ENCODE measurements at regions not wholly inside any gene's neighbourhood (a gene's known extent, or its start where the extent isn't known, plus 50 kb on each side); places are given as distances from the start of the nearest gene placed in this dataset.
"Not testable (repeated sequence)": the region's sequence is repeated elsewhere in the genome, so short reads cannot be mapped to it uniquely, and the experiment has no call there.

GRCh38 chr17:70699408-70699807, 530.1 kb downstream of the KCNJ2 start:
- Histone ChIP-seq H3K4me3 (ENCODE audit: low read length) (no peak overlapping the region), H3K36me3 (ENCODE audit: control insufficient read depth, low read depth, low read length) (no peaks in the 10 kb centered on the region), H3K4me1 (ENCODE audit: control insufficient read depth, low read depth, low read length) (no peaks in the 10 kb centered on the region), H3K27me3 (ENCODE audit: control insufficient read depth, insufficient read depth, low read length) (no peaks in the 10 kb centered on the region), H3K9me3 (ENCODE audit: control insufficient read depth, low read depth, low read length) (no peaks in the 10 kb centered on the region), H3K9ac (ENCODE audit: low read length) (no peak overlapping the region), H3K27ac (ENCODE audit: low read length) (no peak overlapping the region)

GRCh38 chr17:70702683-70703255, 533.4 kb downstream of the KCNJ2 start:
- Histone ChIP-seq H3K4me3 (ENCODE audit: low read length) (no peak overlapping the region), H3K36me3 (ENCODE audit: control insufficient read depth, low read depth, low read length) (no peaks in the 10 kb centered on the region), H3K27ac (ENCODE audit: low read length) (no peak overlapping the region), H3K4me1 (ENCODE audit: control insufficient read depth, low read depth, low read length) (no peaks in the 10 kb centered on the region), H3K27me3 (ENCODE audit: control insufficient read depth, insufficient read depth, low read length) (no peaks in the 10 kb centered on the region), H3K9me3 (ENCODE audit: control insufficient read depth, low read depth, low read length) (no peaks in the 10 kb centered on the region), H3K9ac (ENCODE audit: low read length) (no peak overlapping the region)

DNA sequence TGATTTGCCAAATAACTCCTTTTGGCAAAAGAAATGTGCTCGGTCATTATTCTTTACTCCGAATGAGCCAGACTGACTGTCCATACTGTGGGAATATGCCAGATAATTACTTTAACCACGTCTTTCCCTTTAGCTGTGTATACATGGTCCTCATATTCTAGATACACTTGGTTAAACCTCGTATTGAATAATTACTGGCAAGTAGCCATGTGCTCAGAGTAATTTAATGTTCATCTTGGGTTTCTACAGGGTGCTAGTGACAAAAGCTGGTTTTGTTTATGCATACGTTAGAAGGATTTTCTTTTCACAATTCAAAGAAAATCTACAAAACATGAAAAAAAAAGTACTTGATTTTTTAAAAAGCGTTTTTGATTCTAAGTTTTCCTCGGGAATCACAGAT, 540.3 kb downstream of the KCNJ2 start:
- H3K4me1 ChIP-seq (ENCODE audit: control insufficient read depth, low read depth, low read length), result no peaks in the 10 kb centered on the region
- no peaks in the 10 kb centered on the region for H3K36me3 ChIP-seq (ENCODE audit: control insufficient read depth, low read depth, low read length)
- H3K4me3 ChIP-seq (ENCODE audit: low read length), result no peak overlapping the region
- no peak overlapping the region for H3K9ac ChIP-seq (ENCODE audit: low read length)
- no peaks in the 10 kb centered on the region for H3K27me3 ChIP-seq (ENCODE audit: control insufficient read depth, insufficient read depth, low read length)
- H3K27ac ChIP-seq (ENCODE audit: low read length), result no peak overlapping the region
- no peaks in the 10 kb centered on the region for H3K9me3 ChIP-seq (ENCODE audit: control insufficient read depth, low read depth, low read length)

DNA sequence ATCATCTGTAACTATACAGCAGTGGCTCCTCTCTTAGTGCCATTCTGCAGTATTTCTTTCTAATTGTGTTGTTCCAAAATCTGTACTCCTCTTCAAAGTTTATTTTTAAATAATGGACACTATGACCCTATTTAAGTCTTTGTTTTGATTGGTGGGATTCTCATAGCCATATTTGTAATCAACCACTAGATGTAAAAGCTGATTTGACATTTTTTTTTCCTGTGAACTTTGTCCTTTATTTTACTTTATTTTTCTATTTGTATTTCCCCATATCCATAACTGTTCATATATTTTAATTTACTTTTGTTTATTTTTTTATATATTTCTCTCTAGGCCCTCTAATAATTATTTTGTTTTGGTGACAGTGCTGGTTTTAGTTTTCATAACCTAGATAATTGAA, 544.4 kb downstream of the KCNJ2 start:
- H3K9me3 ChIP-seq (ENCODE audit: control insufficient read depth, low read depth, low read length), result no peaks in the 10 kb centered on the region
- H3K4me3 ChIP-seq (ENCODE audit: low read length), result no peak overlapping the region
- no peaks in the 10 kb centered on the region for H3K36me3 ChIP-seq (ENCODE audit: control insufficient read depth, low read depth, low read length)
- H3K27ac ChIP-seq (ENCODE audit: low read length), result no peak overlapping the region
- no peaks in the 10 kb centered on the region for H3K4me1 ChIP-seq (ENCODE audit: control insufficient read depth, low read depth, low read length)
- H3K9ac ChIP-seq (ENCODE audit: low read length), result no peak overlapping the region
- H3K27me3 ChIP-seq (ENCODE audit: control insufficient read depth, insufficient read depth, low read length), result no peaks in the 10 kb centered on the region

- Histone ChIP-seq H3K9me3 (ENCODE audit: control insufficient read depth, low read depth, low read length) (no peaks in the 10 kb centered on the region), H3K9ac (ENCODE audit: low read length) (no peak overlapping the region), H3K27ac (ENCODE audit: low read length) (no peak overlapping the region), H3K4me1 (ENCODE audit: control insufficient read depth, low read depth, low read length) (no peaks in the 10 kb centered on the region), H3K27me3 (ENCODE audit: control insufficient read depth, insufficient read depth, low read length) (no peaks in the 10 kb centered on the region), H3K4me3 (ENCODE audit: low read length) (no peak overlapping the region), H3K36me3 (ENCODE audit: control insufficient read depth, low read depth, low read length) (no peaks in the 10 kb centered on the region)
Observed at GRCh38 chr17:70716551-70716950, 547.2 kb downstream of the KCNJ2 start.

- H3K27ac ChIP-seq (ENCODE audit: low read length), result no peak overlapping the region
- no peak overlapping the region for H3K9ac ChIP-seq (ENCODE audit: low read length)
- H3K36me3 ChIP-seq (ENCODE audit: control insufficient read depth, low read depth, low read length), result no peaks in the 10 kb centered on the region
- no peaks in the 10 kb centered on the region for H3K9me3 ChIP-seq (ENCODE audit: control insufficient read depth, low read depth, low read length)
- no peak overlapping the region for H3K4me3 ChIP-seq (ENCODE audit: low read length)
- no peaks in the 10 kb centered on the region for H3K27me3 ChIP-seq (ENCODE audit: control insufficient read depth, insufficient read depth, low read length)
- no peaks in the 10 kb centered on the region for H3K4me1 ChIP-seq (ENCODE audit: control insufficient read depth, low read depth, low read length)
Observed at GRCh38 chr17:70717042-70717441, 547.7 kb downstream of the KCNJ2 start.

- no peak overlapping the region for H3K9ac ChIP-seq (ENCODE audit: low read length)
- no peaks in the 10 kb centered on the region for H3K9me3 ChIP-seq (ENCODE audit: control insufficient read depth, low read depth, low read length)
- H3K4me3 ChIP-seq (ENCODE audit: low read length), result no peak overlapping the region
- H3K4me1 ChIP-seq (ENCODE audit: control insufficient read depth, low read depth, low read length), result no peaks in the 10 kb centered on the region
- H3K36me3 ChIP-seq (ENCODE audit: control insufficient read depth, low read depth, low read length), result no peaks in the 10 kb centered on the region
- H3K27ac ChIP-seq (ENCODE audit: low read length), result no peak overlapping the region
- no peaks in the 10 kb centered on the region for H3K27me3 ChIP-seq (ENCODE audit: control insufficient read depth, insufficient read depth, low read length)
Observed at GRCh38 chr17:70736375-70736957, 567.1 kb downstream of the KCNJ2 start.

- Histone ChIP-seq H3K9me3 (ENCODE audit: control insufficient read depth, low read depth, low read length) (no peaks in the 10 kb centered on the region), H3K4me3 (ENCODE audit: low read length) (no peak overlapping the region), H3K36me3 (ENCODE audit: control insufficient read depth, low read depth, low read length) (no peaks in the 10 kb centered on the region), H3K27ac (ENCODE audit: low read length) (no peak overlapping the region), H3K4me1 (ENCODE audit: control insufficient read depth, low read depth, low read length) (no peaks in the 10 kb centered on the region), H3K9ac (ENCODE audit: low read length) (no peak overlapping the region), H3K27me3 (ENCODE audit: control insufficient read depth, insufficient read depth, low read length) (no peaks in the 10 kb centered on the region)
Observed at GRCh38 chr17:70739065-70739464, 569.7 kb downstream of the KCNJ2 start.

DNA sequence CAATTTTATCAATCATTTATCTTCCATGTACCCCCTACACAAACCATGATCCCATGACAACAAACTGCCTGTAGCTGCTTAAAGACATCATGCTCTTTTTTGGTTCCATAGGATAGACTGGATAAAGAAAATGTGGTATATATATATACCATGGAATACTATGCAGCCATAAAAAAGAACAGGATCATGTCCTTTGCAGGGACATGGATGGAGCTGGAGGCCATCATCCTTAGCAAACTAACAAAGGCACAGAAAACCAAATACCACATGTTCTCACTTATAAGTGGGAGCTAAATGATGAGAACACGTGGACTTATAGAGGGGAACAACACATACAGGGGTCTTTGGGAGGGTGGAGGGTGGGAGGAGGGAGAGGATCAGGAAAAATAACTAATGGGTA, 577.2 kb downstream of the KCNJ2 start:
- not testable (repeated sequence) for H3K27ac ChIP-seq (ENCODE audit: low read length); H3K9me3 ChIP-seq (ENCODE audit: control insufficient read depth, low read depth, low read length); H3K4me1 ChIP-seq (ENCODE audit: control insufficient read depth, low read depth, low read length); H3K4me3 ChIP-seq (ENCODE audit: low read length); H3K9ac ChIP-seq (ENCODE audit: low read length); H3K27me3 ChIP-seq (ENCODE audit: control insufficient read depth, insufficient read depth, low read length); H3K36me3 ChIP-seq (ENCODE audit: control insufficient read depth, low read depth, low read length)

DNA sequence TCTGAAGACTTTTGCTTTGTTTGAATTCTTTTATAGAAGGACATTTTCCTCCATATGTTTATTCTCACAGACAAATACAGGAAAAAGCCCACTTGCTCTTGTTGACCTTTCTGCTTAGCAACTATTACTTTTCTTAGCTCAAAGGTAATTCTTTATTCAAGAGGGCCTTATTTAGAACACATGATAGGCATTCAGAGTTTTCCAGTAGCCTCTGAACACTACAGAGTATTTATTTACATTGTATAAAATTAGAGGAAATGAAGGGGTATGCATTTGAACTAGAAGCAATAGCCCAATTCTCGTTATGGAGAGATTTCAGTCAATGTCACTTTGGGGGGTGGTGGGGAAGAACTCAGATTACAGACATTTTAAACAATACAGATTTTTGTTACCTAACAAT, 581.7 kb downstream of the KCNJ2 start:
- Histone ChIP-seq H3K9ac (ENCODE audit: low read length) (no peak overlapping the region), H3K27me3 (ENCODE audit: control insufficient read depth, insufficient read depth, low read length) (no peaks in the 10 kb centered on the region), H3K4me1 (ENCODE audit: control insufficient read depth, low read depth, low read length) (no peaks in the 10 kb centered on the region), H3K9me3 (ENCODE audit: control insufficient read depth, low read depth, low read length) (peaks cover 3% of the 10 kb centered on the region), H3K27ac (ENCODE audit: low read length) (no peak overlapping the region), H3K4me3 (ENCODE audit: low read length) (no peak overlapping the region), H3K36me3 (ENCODE audit: control insufficient read depth, low read depth, low read length) (no peaks in the 10 kb centered on the region)

DNA sequence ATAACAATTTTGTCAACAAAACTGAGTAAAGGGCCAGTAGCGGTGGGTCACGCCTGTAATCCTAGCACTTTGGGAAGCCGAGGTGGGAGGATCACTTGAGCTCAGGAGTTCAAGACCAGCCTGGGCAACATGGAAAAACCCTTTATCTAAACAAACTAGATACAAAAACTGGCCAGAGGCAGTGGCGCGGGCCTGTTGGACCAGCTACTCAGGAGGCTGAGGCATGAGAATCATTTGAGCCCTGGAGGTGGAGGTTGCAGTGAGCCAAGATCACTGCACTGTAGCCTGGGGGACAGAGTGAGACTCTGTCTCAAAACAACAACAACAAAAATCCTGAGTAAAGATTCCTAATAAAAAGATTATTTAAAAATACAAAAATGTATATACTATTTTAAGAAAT, 583.1 kb downstream of the KCNJ2 start:
- H3K9me3 ChIP-seq (ENCODE audit: control insufficient read depth, low read depth, low read length); H3K4me1 ChIP-seq (ENCODE audit: control insufficient read depth, low read depth, low read length); H3K4me3 ChIP-seq (ENCODE audit: low read length); H3K9ac ChIP-seq (ENCODE audit: low read length); H3K36me3 ChIP-seq (ENCODE audit: control insufficient read depth, low read depth, low read length); H3K27ac ChIP-seq (ENCODE audit: low read length); H3K27me3 ChIP-seq (ENCODE audit: control insufficient read depth, insufficient read depth, low read length): not testable (repeated sequence)

GRCh38 chr17:70752966-70753467, 583.7 kb downstream of the KCNJ2 start:
- no peak overlapping the region for H3K4me3 ChIP-seq (ENCODE audit: low read length)
- no peaks in the 10 kb centered on the region for H3K4me1 ChIP-seq (ENCODE audit: control insufficient read depth, low read depth, low read length)
- no peak overlapping the region for H3K27ac ChIP-seq (ENCODE audit: low read length)
- peaks cover 3% of the 10 kb centered on the region for H3K9me3 ChIP-seq (ENCODE audit: control insufficient read depth, low read depth, low read length)
- no peaks in the 10 kb centered on the region for H3K27me3 ChIP-seq (ENCODE audit: control insufficient read depth, insufficient read depth, low read length)
- no peak overlapping the region for H3K9ac ChIP-seq (ENCODE audit: low read length)
- H3K36me3 ChIP-seq (ENCODE audit: control insufficient read depth, low read depth, low read length), result no peaks in the 10 kb centered on the region

Measured in iPS-18a (cell line).